GM23248 (cell line): ENCODE measurements at regions not wholly inside any gene's neighbourhood (a gene's known extent, or its start where the extent isn't known, plus 50 kb on each side); places are given as distances from the start of the nearest gene placed in this dataset.

Source experiments
- DNase-seq: peaks from one replicate; pipeline ENCODE4 v3.0.0-alpha.2; 2015
- H2AFZ ChIP-seq: fragments of 200-600 bp; sonication (generic); 2 replicates; pipeline ENCODE4 v1.6.1; 2016; ENCODE audit warnings: antibody characterized with exemption
- H3F3A ChIP-seq: fragments of 200-600 bp; sonication (generic); 2 replicates; pipeline ENCODE4 v1.6.1; 2016; ENCODE audit warnings: mild to moderate bottlenecking, antibody characterized with exemption, mixed run types; ENCODE audit not compliant: insufficient read depth
- H3K27ac ChIP-seq: fragments of 200-600 bp; sonication (generic); 2 replicates; pipeline ENCODE4 v1.5.1; 2016; ENCODE audit warnings: mild to moderate bottlenecking
- H3K27me3 ChIP-seq: fragments of 200-600 bp; sonication (generic); replicated peaks from 2 replicates; pipeline ENCODE4 v1.6.1; 2016; ENCODE audit warnings: mild to moderate bottlenecking; ENCODE audit not compliant: insufficient read depth
- H3K36me3 ChIP-seq: fragments of 200-600 bp; sonication (generic); 2 replicates; pipeline ENCODE4 v1.6.1; 2016; ENCODE audit warnings: low read depth, mild to moderate bottlenecking
- H3K4me1 ChIP-seq: fragments of 200-600 bp; sonication (generic); 2 replicates; pipeline ENCODE4 v1.6.1; 2016; ENCODE audit warnings: mild to moderate bottlenecking; ENCODE audit not compliant: insufficient read depth
- H3K4me2 ChIP-seq: fragments of 200-600 bp; sonication (generic); one replicate; pipeline ENCODE4 v1.6.1; 2016; ENCODE audit warnings: mild to moderate bottlenecking; ENCODE audit not compliant: unreplicated experiment
- H3K4me3 ChIP-seq: fragments of 200-600 bp; sonication (generic); 2 replicates; pipeline ENCODE4 v1.5.1; 2016; ENCODE audit warnings: mild to moderate bottlenecking
- H3K79me2 ChIP-seq: fragments of 200-600 bp; sonication (generic); 2 replicates; pipeline ENCODE4 v1.6.1; 2016; ENCODE audit warnings: mild to moderate bottlenecking; ENCODE audit not compliant: insufficient read depth
- H3K9ac ChIP-seq: fragments of 200-600 bp; sonication (generic); 2 replicates; pipeline ENCODE4 v1.6.1; 2016; ENCODE audit warnings: mild to moderate bottlenecking
- H3K9me2 ChIP-seq: fragments of 200-600 bp; sonication (generic); 2 replicates; pipeline ENCODE4 v1.6.1; 2016; ENCODE audit warnings: mixed run types, mild to moderate bottlenecking, moderate library complexity; ENCODE audit not compliant: insufficient read depth
- H3K9me3 ChIP-seq: fragments of 200-600 bp; sonication (generic); one replicate; pipeline ENCODE4 v1.6.1; 2017; ENCODE audit warnings: low read depth
- H4K20me1 ChIP-seq: fragments of 200-600 bp; sonication (generic); 2 replicates; pipeline ENCODE4 v1.6.0; 2016; ENCODE audit not compliant: insufficient read depth
- EZH2 ChIP-seq: fragments of 200-600 bp; sonication (generic); IDR thresholded peaks from 2 replicates; pipeline ENCODE4 v1.6.1; 2018; ENCODE audit warnings: antibody characterized with exemption, mild to moderate bottlenecking; ENCODE audit not compliant: insufficient read depth, poor library complexity, severe bottlenecking
- EZH2phosphoT487 ChIP-seq: fragments of 200-600 bp; sonication (generic); IDR thresholded peaks from 2 replicates; pipeline ENCODE4 v1.6.1; 2018; ENCODE audit warnings: antibody characterized with exemption, moderate library complexity, mild to moderate bottlenecking, low read depth; ENCODE audit not compliant: insufficient read depth
- WGBS, 2 experiments: methylation state at CpG; one replicate each; pipeline ENCODE4 v1.1.6; 2015 to 2017; ENCODE audit warnings: low lambda C conversion rate in 2 of 2, low coverage in 1 of 2; ENCODE audit errors: missing lambda C conversion rate in 2 of 2; 5-methylcytosine and 5-hydroxymethylcytosine counted together
- in situ Hi-C: fragments of 300-500 bp; cut with MboI; formaldehyde crosslinking; loops from 2 replicates; pipeline ENCODE4 v1.15.0; 2020

- no peaks in the 10 kb centered on the region for H4K20me1 ChIP-seq
These were observed 227.4 kb downstream of the MAN2A1 start for GRCh38 chr5:109917154-109917546.

GRCh38 chr5:109917966-109918365 lies 228.2 kb downstream of the MAN2A1 start:
- H4K20me1 ChIP-seq, result no peaks in the 10 kb centered on the region
- H3K27me3 ChIP-seq, result no peaks in the 10 kb centered on the region
- no peak overlapping the region for H2AFZ ChIP-seq
- H3K4me2 ChIP-seq, result no peak overlapping the region
- TF ChIP-seq EZH2phosphoT487, result no peak
- no peak for TF ChIP-seq EZH2
- 35 to 44% methylated on average over 4 of the region's 4 CpGs for WGBS, 2 experiments
- no peaks in the 10 kb centered on the region for H3K9me3 ChIP-seq
- H3K27ac ChIP-seq, result no peak overlapping the region
- H3F3A ChIP-seq, result no peaks in the 10 kb centered on the region
- H3K36me3 ChIP-seq, result no peaks in the 10 kb centered on the region
- in situ Hi-C loops, result no loop called here
- H3K4me3 ChIP-seq, result no peak overlapping the region
- no peak overlapping the region for H3K9ac ChIP-seq
- no peaks in the 10 kb centered on the region for H3K4me1 ChIP-seq
- no peak for DNase-seq
- H3K79me2 ChIP-seq, result no peaks in the 10 kb centered on the region
- no peaks in the 10 kb centered on the region for H3K9me2 ChIP-seq

More at GRCh38 chr5:109917154-109917546, 227.4 kb downstream of the MAN2A1 start:
- no peaks in the 10 kb centered on the region for H3K27me3 ChIP-seq
- no peak overlapping the region for H3K9ac ChIP-seq
- H3K36me3 ChIP-seq, result no peaks in the 10 kb centered on the region
- WGBS, 2 experiments, result 69 to 74% methylated on average over 4 of the region's 4 CpGs
- no peak overlapping the region for H3K4me3 ChIP-seq
- 0 out of 2 replicates have a peak, but pooled peaks cover under 1% of the 10 kb centered on the region for H3K4me1 ChIP-seq
- H2AFZ ChIP-seq, result no peak overlapping the region
- H3K4me2 ChIP-seq, result no peak overlapping the region
- no peaks in the 10 kb centered on the region for H3K9me2 ChIP-seq
- no peak for TF ChIP-seq EZH2
- no peak for TF ChIP-seq EZH2phosphoT487
- no peak for DNase-seq
- in situ Hi-C loops, result no loop called here
- H3F3A ChIP-seq, result peaks cover 3% of the 10 kb centered on the region
- no peak overlapping the region for H3K27ac ChIP-seq
- no peaks in the 10 kb centered on the region for H3K79me2 ChIP-seq
- no peaks in the 10 kb centered on the region for H3K9me3 ChIP-seq

GRCh38 chr5:109920736-109921135 lies 231.0 kb downstream of the MAN2A1 start:
- in situ Hi-C loops, result no loop called here
- no peaks in the 10 kb centered on the region for H3K9me2 ChIP-seq
- no peak overlapping the region for H3K9ac ChIP-seq
- H3K9me3 ChIP-seq, result no peaks in the 10 kb centered on the region
- no peaks in the 10 kb centered on the region for H3K4me1 ChIP-seq
- no peaks in the 10 kb centered on the region for H3K79me2 ChIP-seq
- no peak for TF ChIP-seq EZH2phosphoT487
- no peak overlapping the region for H3K27ac ChIP-seq
- H3K4me2 ChIP-seq, result no peak overlapping the region
- DNase-seq, result no peak
- no peak overlapping the region for H2AFZ ChIP-seq
- no peak overlapping the region for H3K4me3 ChIP-seq
- no peaks in the 10 kb centered on the region for H3K36me3 ChIP-seq
- H4K20me1 ChIP-seq, result no peaks in the 10 kb centered on the region
- peaks cover 11% of the 10 kb centered on the region; the same call in 1 of the 2 replicates for H3K27me3 ChIP-seq
- H3F3A ChIP-seq, result no peaks in the 10 kb centered on the region
- WGBS, 2 experiments, result 31 to 33% methylated on average over 4 of the region's 4 CpGs

- no peak overlapping the region for H3K4me3 ChIP-seq
- H3K36me3 ChIP-seq, result no peaks in the 10 kb centered on the region
- DNase-seq, result no peak
- H2AFZ ChIP-seq, result no peak overlapping the region
- 46 to 62% methylated on average over 5 of the region's 5 CpGs for WGBS, 2 experiments
- no peaks in the 10 kb centered on the region for H4K20me1 ChIP-seq
- no peaks in the 10 kb centered on the region for H3K79me2 ChIP-seq
- H3K9me3 ChIP-seq, result no peaks in the 10 kb centered on the region
- in situ Hi-C loops, result no loop called here
- H3K4me2 ChIP-seq, result no peak overlapping the region
- no peaks in the 10 kb centered on the region for H3F3A ChIP-seq
- no peak for TF ChIP-seq EZH2
- TF ChIP-seq EZH2phosphoT487, result no peak
- no peaks in the 10 kb centered on the region for H3K9me2 ChIP-seq
- H3K4me1 ChIP-seq, result no peaks in the 10 kb centered on the region
- H3K9ac ChIP-seq, result no peak overlapping the region
- no peak overlapping the region for H3K27ac ChIP-seq
- H3K27me3 ChIP-seq, result peaks cover 15% of the 10 kb centered on the region; the same call in 1 of the 2 replicates
These were observed 232.1 kb downstream of the MAN2A1 start for GRCh38 chr5:109921735-109922380.
